ENCODE measurements at regions not wholly inside any gene's neighbourhood (a gene's known extent, or its start where the extent isn't known, plus 50 kb on each side); places are given as distances from the start of the nearest gene placed in this dataset.

DNA sequence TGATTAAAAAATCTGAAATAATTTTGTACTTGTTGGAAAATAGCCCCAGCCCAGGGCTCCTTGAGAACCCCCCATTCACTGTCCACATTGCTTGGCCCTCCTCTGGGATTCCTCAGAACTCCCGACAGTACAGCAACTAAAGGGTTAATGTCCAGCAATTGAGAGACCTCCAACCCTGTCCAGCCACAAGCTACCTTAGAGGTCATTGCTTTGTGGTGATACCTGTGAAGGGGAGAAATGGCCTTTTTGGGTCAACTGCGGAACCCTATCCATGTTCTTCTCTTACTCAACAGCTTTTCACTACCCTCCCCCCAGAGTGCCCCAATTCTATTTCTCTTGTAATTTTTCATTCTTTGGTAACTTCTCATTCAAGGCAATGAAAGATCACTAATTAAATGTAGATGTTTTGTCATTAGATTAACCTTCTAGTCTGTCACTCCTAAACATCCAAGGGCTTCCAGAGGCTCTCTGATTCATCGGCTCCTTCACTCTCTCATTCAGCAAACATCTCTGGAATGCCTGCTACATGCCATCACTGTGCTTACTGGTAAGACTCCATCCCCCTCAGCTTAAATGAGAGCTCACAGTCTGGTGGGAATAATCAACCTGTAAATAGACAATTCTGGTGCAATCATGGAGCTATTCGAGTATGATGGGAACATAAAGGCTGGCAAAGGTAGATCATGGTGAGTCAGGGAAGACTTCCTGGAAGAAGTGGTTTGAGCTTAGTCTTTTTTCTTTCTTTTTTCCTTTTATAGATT, 241.4 kb upstream of the PGRMC2 start:
- H3K4me1 ChIP-seq: peaks cover 4 to 48% (median 26%) of the 10 kb centered on the region in 9 donors
- peak in 1 of 2 donors; percentile 39 for DNase-seq

DNA sequence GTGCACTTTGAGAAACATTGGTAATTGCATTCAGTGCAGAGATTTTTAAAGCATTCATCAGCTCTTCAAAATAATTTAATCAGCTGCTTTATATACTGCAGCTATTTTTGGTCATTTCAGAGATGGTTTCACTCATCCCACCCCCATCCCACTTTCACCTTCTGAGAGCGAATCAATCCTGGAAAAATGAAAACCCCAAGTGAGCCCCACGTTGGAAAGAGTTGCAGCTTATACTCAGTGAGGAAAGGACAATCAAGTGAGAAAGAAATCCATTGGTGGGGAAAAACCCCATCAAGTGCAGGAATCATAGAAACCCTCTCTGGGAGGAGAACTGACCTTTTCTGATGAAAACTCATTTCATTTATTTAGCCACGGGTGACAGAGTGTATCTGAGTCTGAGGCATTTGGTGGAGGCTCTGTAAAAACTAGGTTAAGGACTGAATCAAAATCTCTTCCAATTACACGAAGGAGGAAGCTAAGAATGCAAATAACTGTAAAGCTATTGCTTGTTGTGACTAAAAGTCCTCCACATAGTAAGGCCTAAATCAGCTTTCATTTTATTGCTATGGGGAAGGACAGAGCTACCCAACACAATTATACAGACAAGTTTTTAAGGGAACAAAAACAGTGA, 240.4 kb upstream of the PGRMC2 start:
- WGBS, 2 donors: 51 to 60% methylated on average over 4 of the region's 4 CpGs
- intact Hi-C loops (cut with DNase I): loop anchor here in 3 of 10 donors (5.0 to 10.0 kb wide), 3 partner anchors 63 to 76 kb away; no protein-coding TSS in a partner anchor
- H3K36me3 ChIP-seq: no peaks in the 10 kb centered on the region
- DNase-seq: no peak
- TF ChIP-seq, protein P1, sequence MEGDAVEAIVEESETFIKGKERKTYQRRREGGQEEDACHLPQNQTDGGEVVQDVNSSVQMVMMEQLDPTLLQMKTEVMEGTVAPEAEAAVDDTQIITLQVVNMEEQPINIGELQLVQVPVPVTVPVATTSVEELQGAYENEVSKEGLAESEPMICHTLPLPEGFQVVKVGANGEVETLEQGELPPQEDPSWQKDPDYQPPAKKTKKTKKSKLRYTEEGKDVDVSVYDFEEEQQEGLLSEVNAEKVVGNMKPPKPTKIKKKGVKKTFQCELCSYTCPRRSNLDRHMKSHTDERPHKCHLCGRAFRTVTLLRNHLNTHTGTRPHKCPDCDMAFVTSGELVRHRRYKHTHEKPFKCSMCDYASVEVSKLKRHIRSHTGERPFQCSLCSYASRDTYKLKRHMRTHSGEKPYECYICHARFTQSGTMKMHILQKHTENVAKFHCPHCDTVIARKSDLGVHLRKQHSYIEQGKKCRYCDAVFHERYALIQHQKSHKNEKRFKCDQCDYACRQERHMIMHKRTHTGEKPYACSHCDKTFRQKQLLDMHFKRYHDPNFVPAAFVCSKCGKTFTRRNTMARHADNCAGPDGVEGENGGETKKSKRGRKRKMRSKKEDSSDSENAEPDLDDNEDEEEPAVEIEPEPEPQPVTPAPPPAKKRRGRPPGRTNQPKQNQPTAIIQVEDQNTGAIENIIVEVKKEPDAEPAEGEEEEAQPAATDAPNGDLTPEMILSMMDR (IDR thresholded peaks at IDR 0.05): no peak
- peaks cover 4 to 50% (median 26%) of the 10 kb centered on the region in 9 donors for H3K4me1 ChIP-seq
- no peaks in the 10 kb centered on the region for H3K27me3 ChIP-seq
- no peak for ATAC-seq
- H3K4me3 ChIP-seq: no peak overlapping the region
- peak overlapping the region in 8 of 10 donors; percentile 4 to 89 (median 66) for H3K27ac ChIP-seq
- no peaks in the 10 kb centered on the region for H3K9me3 ChIP-seq

More for the DNA sequence above, 241.4 kb upstream of the PGRMC2 start:
- WGBS, 2 donors: 55 to 61% methylated on average over 4 of the region's 4 CpGs
- no peaks in the 10 kb centered on the region for H3K9me3 ChIP-seq
- peak overlapping the region in 9 of 10 donors; percentile 4 to 89 (median 62) for H3K27ac ChIP-seq
- ATAC-seq: peak; percentile 80 to 99 (median 90)
- no peaks in the 10 kb centered on the region for H3K36me3 ChIP-seq
- no peak overlapping the region for H3K4me3 ChIP-seq
- TF ChIP-seq, protein P1 (IDR thresholded peaks at IDR 0.05): no peak
- no peaks in the 10 kb centered on the region for H3K27me3 ChIP-seq
- intact Hi-C loops (cut with DNase I): loop anchor here in 3 of 10 donors (5.0 to 10.0 kb wide), 3 partner anchors 64 to 77 kb away; no protein-coding TSS in a partner anchor

DNA sequence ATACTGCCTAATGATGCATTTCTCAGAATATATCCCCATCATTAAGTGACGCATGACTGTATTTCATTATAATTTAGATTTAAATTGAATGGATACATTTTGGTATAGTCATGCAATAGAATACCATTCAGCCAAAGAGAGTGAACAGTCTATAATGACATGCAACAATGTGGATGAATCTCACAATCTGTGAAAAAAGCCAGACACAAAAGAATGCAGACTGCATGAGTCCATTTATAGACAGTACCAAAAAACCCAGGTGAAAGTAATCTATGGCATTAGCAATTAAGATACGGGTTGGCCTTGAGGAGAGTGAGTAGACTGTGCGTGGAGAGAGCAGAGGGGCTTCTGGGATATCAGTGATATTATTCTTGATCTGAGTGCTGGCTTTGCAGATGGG, 239.7 kb upstream of the PGRMC2 start:
- DNase-seq: no peak
- 86 to 88% methylated on average over 3 of the region's 3 CpGs for WGBS, 2 donors
- intact Hi-C loops (cut with DNase I): loop anchor here in 3 of 10 donors (5.0 to 10.0 kb wide), 3 partner anchors 63 to 75 kb away; no protein-coding TSS in a partner anchor
- no peaks in the 10 kb centered on the region for H3K36me3 ChIP-seq
- TF ChIP-seq, protein P1 (IDR thresholded peaks at IDR 0.05): no peak
- no peaks in the 10 kb centered on the region for H3K27me3 ChIP-seq
- peak overlapping the region in 2 of 10 donors; percentile 86 to 89 for H3K27ac ChIP-seq
- no peak for ATAC-seq
- peaks cover 4 to 50% (median 26%) of the 10 kb centered on the region in 9 donors for H3K4me1 ChIP-seq
- H3K4me3 ChIP-seq: no peak overlapping the region
- no peaks in the 10 kb centered on the region for H3K9me3 ChIP-seq

DNA sequence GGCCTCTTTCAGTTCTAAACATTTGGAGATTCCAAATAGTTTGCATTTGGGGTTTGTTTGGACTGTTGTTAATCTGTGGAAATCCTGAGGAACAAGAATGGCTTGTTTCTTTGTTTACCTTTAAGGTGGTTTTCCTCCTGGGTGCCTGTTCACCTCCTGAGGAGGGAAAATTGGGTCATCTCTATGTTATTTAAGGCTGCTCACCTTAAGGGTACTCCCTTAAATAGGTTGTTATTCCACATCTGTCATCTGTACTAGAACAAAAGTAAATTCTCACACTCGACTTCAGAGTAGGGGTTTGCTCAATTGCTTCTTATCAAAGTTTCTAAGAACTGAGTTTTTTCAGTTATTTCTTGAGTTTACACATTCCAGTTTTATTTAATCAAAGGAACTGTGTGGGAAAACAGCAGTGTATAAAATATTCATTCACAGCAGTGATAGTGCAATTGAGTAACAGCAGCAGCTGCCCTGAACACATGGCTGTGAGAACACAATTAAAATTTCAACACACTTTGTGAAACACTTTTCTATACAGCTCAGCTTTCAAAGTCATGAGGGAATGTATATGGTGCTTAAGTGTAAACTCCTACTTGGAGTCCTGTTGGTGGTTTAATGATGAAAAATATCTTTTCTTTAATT, 238.5 kb upstream of the PGRMC2 start:
- Histone ChIP-seq H3K4me3 (no peak overlapping the region), H3K27ac (peak overlapping the region in 7 of 10 donors; percentile 15 to 70 (median 47)), H3K27me3 (no peaks in the 10 kb centered on the region), H3K4me1 (peaks cover 7 to 59% (median 37%) of the 10 kb centered on the region in 9 donors), H3K9me3 (no peaks in the 10 kb centered on the region), H3K36me3 (no peaks in the 10 kb centered on the region)
- ATAC-seq (no peak), DNase-seq (no peak)
- TF ChIP-seq, protein P1 (IDR thresholded peaks at IDR 0.05): no peak
- intact Hi-C loops (cut with DNase I): loop anchor here in 3 of 10 donors (5.0 to 10.0 kb wide), 3 partner anchors 61 to 74 kb away; no protein-coding TSS in a partner anchor
- 46 to 63% methylated on average over 1 of the region's 1 CpG for WGBS, 2 donors

Measured in heart right ventricle (tissue), 16 donors.